MM.1S (cell line): ENCODE measurements at regions not wholly inside any gene's neighbourhood (a gene's known extent, or its start where the extent isn't known, plus 50 kb on each side); places are given as distances from the start of the nearest gene placed in this dataset.

ENCODE experiments used
- DNase-seq: peaks from one replicate; pipeline ENCODE4 v3.0.0-alpha.2; 2015
- H2AFZ ChIP-seq: fragments of 300-600 bp; sonication (generic); 2 replicates; pipeline ENCODE4 v1.6.0; 2016; ENCODE audit warnings: antibody characterized with exemption, low read length
- H3F3A ChIP-seq: fragments of 300-600 bp; sonication (generic); 2 replicates; pipeline ENCODE4 v1.6.1; 2016; ENCODE audit warnings: mild to moderate bottlenecking, antibody characterized with exemption, low read length, moderate library complexity, mixed read lengths; ENCODE audit not compliant: insufficient read depth
- H3K27ac ChIP-seq: fragments of 300-600 bp; sonication (generic); 2 replicates; pipeline ENCODE4 v1.5.1; 2016; ENCODE audit warnings: mild to moderate bottlenecking, low read length
- H3K27me3 ChIP-seq: fragments of 300-600 bp; sonication (generic); replicated peaks from 2 replicates; pipeline ENCODE4 v1.6.0; 2016; ENCODE audit warnings: low read length; ENCODE audit not compliant: insufficient read depth
- H3K36me3 ChIP-seq: fragments of 300-600 bp; sonication (generic); replicated peaks from 2 replicates; pipeline ENCODE4 v1.6.1; 2016; ENCODE audit warnings: mild to moderate bottlenecking, low read length, mixed read lengths; ENCODE audit not compliant: insufficient read depth
- H3K4me1 ChIP-seq: fragments of 300-600 bp; sonication (generic); 2 replicates; pipeline ENCODE4 v1.6.1; 2016; ENCODE audit warnings: low read length, mixed read lengths
- H3K4me2 ChIP-seq: fragments of 300-600 bp; sonication (generic); 2 replicates; pipeline ENCODE4 v1.6.0; 2016; ENCODE audit warnings: low read depth, low read length
- H3K4me3 ChIP-seq: fragments of 300-600 bp; sonication (generic); 2 replicates; pipeline ENCODE4 v1.5.1; 2016; ENCODE audit warnings: low read length, mixed read lengths
- H3K79me2 ChIP-seq: fragments of 300-600 bp; sonication (generic); 2 replicates; pipeline ENCODE4 v1.6.1; 2016; ENCODE audit warnings: mixed run types, low read length, mixed read lengths
- H3K9ac ChIP-seq: fragments of 300-600 bp; sonication (generic); 2 replicates; pipeline ENCODE4 v1.6.1; 2016; ENCODE audit warnings: low read length, mixed read lengths
- H3K9me2 ChIP-seq: fragments of 300-600 bp; sonication (generic); replicated peaks from 2 replicates; pipeline ENCODE4 v1.6.1; 2016; ENCODE audit warnings: mild to moderate bottlenecking, low read length, mixed read lengths; ENCODE audit not compliant: insufficient read depth
- H3K9me3 ChIP-seq: fragments of 300-600 bp; sonication (generic); replicated peaks from 2 replicates; pipeline ENCODE4 v1.6.1; 2016; ENCODE audit warnings: mild to moderate bottlenecking, low read length, mixed read lengths; ENCODE audit not compliant: insufficient read depth
- H4K20me1 ChIP-seq: fragments of 300-600 bp; sonication (generic); 2 replicates; pipeline ENCODE4 v1.6.1; 2016; ENCODE audit warnings: mild to moderate bottlenecking, low read length, moderate library complexity, mixed read lengths; ENCODE audit not compliant: insufficient read depth
- CTCF ChIP-seq: fragments of 300-600 bp; sonication (generic); IDR thresholded peaks from 2 replicates; pipeline ENCODE4 v1.5.1; 2016; ENCODE audit warnings: antibody characterized with exemption, low read length, mixed read lengths
- EZH2 ChIP-seq: fragments of 300-600 bp; sonication (generic); optimal IDR thresholded peaks from 2 replicates; pipeline ENCODE3; 2017; ENCODE audit warnings: low read depth, mild to moderate bottlenecking, antibody characterized with exemption, low read length, mixed read lengths
- EZH2phosphoT487 ChIP-seq: fragments of 300-600 bp; sonication (generic); IDR thresholded peaks from 2 replicates; pipeline ENCODE4 v1.6.1; 2018; ENCODE audit warnings: antibody characterized with exemption, low read length

- Histone ChIP-seq H3F3A (no peaks in the 10 kb centered on the region), H3K79me2 (no peaks in the 10 kb centered on the region), H3K4me1 (no peaks in the 10 kb centered on the region), H3K4me2 (no peak overlapping the region), H3K9me2 (no peaks in the 10 kb centered on the region), H3K9ac (no peak overlapping the region), H3K36me3 (no peaks in the 10 kb centered on the region), H3K27ac (no peak overlapping the region), H2AFZ (no peak overlapping the region), H3K4me3 (no peak overlapping the region), H3K9me3 (no peaks in the 10 kb centered on the region), H3K27me3 (no peaks in the 10 kb centered on the region), H4K20me1 (no peaks in the 10 kb centered on the region)
- DNase-seq = no peak
- no peak for TF ChIP-seq CTCF
- TF ChIP-seq EZH2 = no peak
- no peak for TF ChIP-seq EZH2phosphoT487
Measured at GRCh38 chr1:165070675-165071074, 285.8 kb downstream of the LMX1A start.

- H3F3A ChIP-seq = no peaks in the 10 kb centered on the region
- no peak overlapping the region for H3K27ac ChIP-seq
- no peaks in the 10 kb centered on the region for H4K20me1 ChIP-seq
- H3K4me2 ChIP-seq = no peak overlapping the region
- H3K9me3 ChIP-seq = no peaks in the 10 kb centered on the region
- H2AFZ ChIP-seq = no peak overlapping the region
- TF ChIP-seq CTCF (no peak), EZH2phosphoT487 (no peak), EZH2 (no peak)
- no peaks in the 10 kb centered on the region for H3K36me3 ChIP-seq
- H3K27me3 ChIP-seq = no peaks in the 10 kb centered on the region
- H3K9me2 ChIP-seq = no peaks in the 10 kb centered on the region
- H3K79me2 ChIP-seq = no peaks in the 10 kb centered on the region
- no peaks in the 10 kb centered on the region for H3K4me1 ChIP-seq
- no peak for DNase-seq
- H3K4me3 ChIP-seq = no peak overlapping the region
- no peak overlapping the region for H3K9ac ChIP-seq
Measured at GRCh38 chr1:165069829-165070228, 286.7 kb downstream of the LMX1A start.

- DNase-seq = no peak
Measured at GRCh38 chr1:165068741-165069140, 287.8 kb downstream of the LMX1A start.

More at GRCh38 chr1:165068741-165069140, 287.8 kb downstream of the LMX1A start:
- Histone ChIP-seq H2AFZ (no peak overlapping the region), H4K20me1 (no peaks in the 10 kb centered on the region), H3F3A (no peaks in the 10 kb centered on the region), H3K36me3 (no peaks in the 10 kb centered on the region), H3K79me2 (no peaks in the 10 kb centered on the region), H3K27me3 (no peaks in the 10 kb centered on the region), H3K4me1 (no peaks in the 10 kb centered on the region), H3K4me3 (no peak overlapping the region), H3K9ac (no peak overlapping the region), H3K9me2 (no peaks in the 10 kb centered on the region), H3K27ac (no peak overlapping the region), H3K9me3 (no peaks in the 10 kb centered on the region), H3K4me2 (no peak overlapping the region)
- TF ChIP-seq EZH2phosphoT487 (no peak), CTCF (no peak), EZH2 (no peak)
